SK-N-SH (cell line): ENCODE measurements at regions not wholly inside any gene's neighbourhood (a gene's known extent, or its start where the extent isn't known, plus 50 kb on each side); places are given as distances from the start of the nearest gene placed in this dataset.

Experiments used
- CTCF ChIA-PET: fragments of 300-600, 350-600 bp; formaldehyde crosslinking; extraction: SDS; loops from one replicate; lab custom pipeline; 2021; lab: Yijun Ruan, JAX
- POLR2A ChIA-PET: fragments of 350-600 bp; sonication (Branson Sonifier 250); formaldehyde crosslinking; extraction: SDS; loops from one replicate; lab custom pipeline; 2020; ENCODE audit warnings: antibody characterized with exemption, inconsistent platforms; lab: Yijun Ruan, JAX
- DNase-seq: peaks from one replicate; pipeline ENCODE4 v3.0.0; 2012
- H2AFZ ChIP-seq: fragments of 200-600 bp; sonication (generic); 2 replicates; pipeline ENCODE4 v1.8.1; 2016; ENCODE audit warnings: antibody characterized with exemption, mild to moderate bottlenecking, low read depth
- H3F3A ChIP-seq: fragments of 200-600 bp; sonication (generic); replicated peaks from 2 replicates; pipeline ENCODE3; 2016; ENCODE audit warnings: antibody characterized with exemption, mild to moderate bottlenecking; ENCODE audit not compliant: insufficient read depth
- H3K27ac ChIP-seq, 2 experiments: fragments of 200-500 bp in 1 of 2; fragments of 200-600 bp in 1 of 2; sonication (Bioruptor generic) in 1 of 2; sonication (generic), shearing (Covaris generic) in 1 of 2; 2 replicates each; pipeline versions ENCODE4 v1.5.1 to v1.6.1; 2014 to 2016; ENCODE audit warnings: low read depth in 2 of 2, inconsistent platforms in 1 of 2, low read length in 1 of 2, mild to moderate bottlenecking in 1 of 2, mixed read lengths in 1 of 2
- H3K27me3 ChIP-seq: fragments of 200-600 bp; sonication (generic), shearing (Covaris generic); 2 replicates; pipeline ENCODE4 v1.6.1; 2016; ENCODE audit warnings: mixed run types; ENCODE audit not compliant: insufficient read depth
- H3K36me3 ChIP-seq, 2 experiments: fragments of 200-500 bp in 1 of 2; fragments of 200-600 bp in 1 of 2; sonication (Bioruptor generic) in 1 of 2; sonication (generic) in 1 of 2; replicated peaks in 1 of 2; 2 replicates each; pipeline versions ENCODE3 to v1.5.1; 2014 to 2016; ENCODE audit warnings: low read length in 1 of 2, mild to moderate bottlenecking in 1 of 2; ENCODE audit not compliant: insufficient read depth in 2 of 2, control insufficient read depth in 1 of 2
- H3K4me1 ChIP-seq, 2 experiments: fragments of 200-500 bp in 1 of 2; fragments of 200-600 bp in 1 of 2; sonication (Bioruptor generic) in 1 of 2; sonication (generic), shearing (Covaris generic) in 1 of 2; 2 replicates each; pipeline versions ENCODE4 v1.5.1 to v1.6.1; 2014 to 2016; ENCODE audit warnings: low read depth in 1 of 2, low read length in 1 of 2, mixed run types in 1 of 2; ENCODE audit not compliant: insufficient read depth in 2 of 2, control insufficient read depth in 1 of 2
- H3K4me2 ChIP-seq: fragments of 200-600 bp; sonication (generic), shearing (Covaris generic); 2 replicates; pipeline ENCODE4 v1.6.1; 2017; ENCODE audit warnings: mixed run types
- H3K4me3 ChIP-seq, 2 experiments: fragments of 200-500 bp in 1 of 2; fragments of 200-600 bp in 1 of 2; sonication (Bioruptor generic) in 1 of 2; sonication (generic), shearing (Covaris generic) in 1 of 2; 2 replicates each; pipeline versions ENCODE4 v1.5.1 to v1.8.1; 2014 to 2016; ENCODE audit warnings: low read depth in 2 of 2, inconsistent platforms in 1 of 2, low read length in 1 of 2, mild to moderate bottlenecking in 1 of 2, mixed read lengths in 1 of 2, moderate library complexity in 1 of 2
- H3K79me2 ChIP-seq: fragments of 200-600 bp; sonication (generic); 2 replicates; pipeline ENCODE4 v1.8.1; 2017; ENCODE audit warnings: mild to moderate bottlenecking; ENCODE audit not compliant: insufficient read depth
- H3K9ac ChIP-seq: fragments of 200-600 bp; sonication (generic); 2 replicates; pipeline ENCODE4 v1.6.1; 2017; ENCODE audit warnings: mixed run types
- H3K9me2 ChIP-seq: fragments of 200-600 bp; sonication (generic); 2 replicates; pipeline ENCODE4 v1.6.1; 2017; ENCODE audit warnings: mixed run types
- H3K9me3 ChIP-seq: fragments of 200-600 bp; sonication (generic); 2 replicates; pipeline ENCODE4 v1.6.1; 2017; ENCODE audit warnings: mixed run types, mild to moderate bottlenecking, moderate library complexity
- H4K20me1 ChIP-seq: fragments of 200-600 bp; sonication (generic); 2 replicates; pipeline ENCODE4 v1.6.1; 2017; ENCODE audit warnings: mild to moderate bottlenecking, mixed run types; ENCODE audit not compliant: insufficient read depth
- CHD2 ChIP-seq: fragments of 150-350 bp; IDR thresholded peaks from 2 replicates; pipeline ENCODE4 v1.6.1; 2018; ENCODE audit warnings: low read length; ENCODE audit not compliant: partially characterized antibody
- EP300 ChIP-seq, 2 experiments: IDR thresholded peaks; 2 replicates each; pipeline versions ENCODE4 v1.4.0 to v1.6.1; 2012; ENCODE audit warnings: borderline replicate concordance in 1 of 2, low read depth in 1 of 2, low read length in 1 of 2
- EZH2phosphoT487 ChIP-seq: fragments of 200-600 bp; sonication (generic); IDR thresholded peaks from 2 replicates; pipeline ENCODE4 v1.6.1; 2017; ENCODE audit warnings: low read depth, mixed run types, mild to moderate bottlenecking, antibody characterized with exemption, moderate library complexity, borderline replicate concordance
- FOXJ3 ChIP-seq: sonication (generic); formaldehyde crosslinking; IDR thresholded peaks from 2 replicates; pipeline ENCODE4 v1.5.1; 2020; ENCODE audit warnings: mild to moderate bottlenecking, missing genetic modification reagents
- GABPA ChIP-seq: IDR thresholded peaks from 2 replicates; pipeline ENCODE4 v1.4.0; 2012; ENCODE audit warnings: low read depth, mild to moderate bottlenecking
- JUND ChIP-seq: IDR thresholded peaks from 2 replicates; pipeline ENCODE4 v1.4.0; 2012
- MEF2A ChIP-seq: IDR thresholded peaks from 2 replicates; pipeline ENCODE4 v1.4.0; 2012; ENCODE audit warnings: low read depth, borderline replicate concordance
- MXI1 ChIP-seq: IDR thresholded peaks from 2 replicates; pipeline ENCODE4 v1.6.1; 2012; ENCODE audit warnings: mild to moderate bottlenecking, low read depth, low read length, improper control_type of control experiment
- RCOR1 ChIP-seq: fragments of 150-350 bp; IDR thresholded peaks from 2 replicates; pipeline ENCODE4 v1.6.1; 2017; ENCODE audit warnings: antibody characterized with exemption, low read length
- RXRA ChIP-seq: IDR thresholded peaks from 2 replicates; pipeline ENCODE4 v1.4.0; 2012; ENCODE audit warnings: low read depth, mild to moderate bottlenecking, borderline replicate concordance
- TAF1 ChIP-seq: IDR thresholded peaks from 2 replicates; pipeline ENCODE4 v1.6.1; 2012; ENCODE audit warnings: low read depth, mild to moderate bottlenecking, low read length, moderate library complexity, borderline replicate concordance
- TCF12 ChIP-seq: IDR thresholded peaks from 2 replicates; pipeline ENCODE4 v1.4.0; 2012
- TEAD4 ChIP-seq: IDR thresholded peaks from 2 replicates; pipeline ENCODE4 v1.4.0; 2012; ENCODE audit warnings: mild to moderate bottlenecking, borderline replicate concordance; ENCODE audit not compliant: insufficient read depth
- YY1 ChIP-seq: IDR thresholded peaks from 2 replicates; pipeline ENCODE4 v1.4.0; 2012; ENCODE audit warnings: low read depth, mild to moderate bottlenecking
- WGBS: methylation state at CpG from one replicate; pipeline ENCODE4 v1.1.6; 2017; ENCODE audit warnings: low lambda C conversion rate; 5-methylcytosine and 5-hydroxymethylcytosine counted together
- TF ChIP-seq, protein P1 (sequence below): IDR thresholded peaks from 2 replicates; pipeline ENCODE4 v1.6.1; 2012; ENCODE audit warnings: mild to moderate bottlenecking, low read depth, low read length, moderate library complexity
- TF ChIP-seq, protein P2 (sequence below): IDR thresholded peaks from 2 replicates; pipeline ENCODE4 v1.4.0; 2012; ENCODE audit warnings: low read depth, borderline replicate concordance
- TF ChIP-seq, protein P3 (sequence below): IDR thresholded peaks from 2 replicates; pipeline ENCODE4; 2012
- TF ChIP-seq, protein P4 (sequence below): fragments of 150-350 bp; IDR thresholded peaks from 2 replicates; pipeline ENCODE4 v1.6.1; 2017; ENCODE audit warnings: antibody characterized with exemption, low read length, low read depth, borderline replicate concordance
- TF ChIP-seq, protein P5 (sequence below): IDR thresholded peaks from 2 replicates; pipeline ENCODE4 v1.4.0; 2012; ENCODE audit warnings: low read depth
- TF ChIP-seq, protein P6 (sequence below): fragments of 150-350 bp; IDR thresholded peaks from 2 replicates; pipeline ENCODE4 v1.6.1; 2016; ENCODE audit warnings: mild to moderate bottlenecking, low read depth, low read length

DNA sequence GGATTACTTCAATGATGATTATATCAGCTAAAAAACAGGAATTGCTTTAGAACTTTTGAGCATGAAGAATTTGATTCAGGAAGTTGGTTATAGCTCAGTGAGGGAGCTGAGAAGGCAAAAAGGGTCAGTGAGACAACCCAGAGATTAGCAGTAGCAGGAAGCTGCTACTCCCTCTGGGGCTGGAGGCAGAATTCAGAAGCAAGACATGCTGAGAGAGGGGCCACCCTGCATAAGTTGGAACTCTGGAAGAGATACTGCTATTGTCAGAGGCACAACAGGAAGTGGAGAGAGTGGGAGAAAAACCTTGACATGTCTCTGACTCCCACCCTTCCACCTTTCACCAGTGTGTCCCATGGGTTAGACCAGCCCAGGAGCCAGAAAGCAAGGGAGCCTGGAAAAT is 488.7 kb downstream of the ADRA2A start (continued):
- TF ChIP-seq, protein P1, sequence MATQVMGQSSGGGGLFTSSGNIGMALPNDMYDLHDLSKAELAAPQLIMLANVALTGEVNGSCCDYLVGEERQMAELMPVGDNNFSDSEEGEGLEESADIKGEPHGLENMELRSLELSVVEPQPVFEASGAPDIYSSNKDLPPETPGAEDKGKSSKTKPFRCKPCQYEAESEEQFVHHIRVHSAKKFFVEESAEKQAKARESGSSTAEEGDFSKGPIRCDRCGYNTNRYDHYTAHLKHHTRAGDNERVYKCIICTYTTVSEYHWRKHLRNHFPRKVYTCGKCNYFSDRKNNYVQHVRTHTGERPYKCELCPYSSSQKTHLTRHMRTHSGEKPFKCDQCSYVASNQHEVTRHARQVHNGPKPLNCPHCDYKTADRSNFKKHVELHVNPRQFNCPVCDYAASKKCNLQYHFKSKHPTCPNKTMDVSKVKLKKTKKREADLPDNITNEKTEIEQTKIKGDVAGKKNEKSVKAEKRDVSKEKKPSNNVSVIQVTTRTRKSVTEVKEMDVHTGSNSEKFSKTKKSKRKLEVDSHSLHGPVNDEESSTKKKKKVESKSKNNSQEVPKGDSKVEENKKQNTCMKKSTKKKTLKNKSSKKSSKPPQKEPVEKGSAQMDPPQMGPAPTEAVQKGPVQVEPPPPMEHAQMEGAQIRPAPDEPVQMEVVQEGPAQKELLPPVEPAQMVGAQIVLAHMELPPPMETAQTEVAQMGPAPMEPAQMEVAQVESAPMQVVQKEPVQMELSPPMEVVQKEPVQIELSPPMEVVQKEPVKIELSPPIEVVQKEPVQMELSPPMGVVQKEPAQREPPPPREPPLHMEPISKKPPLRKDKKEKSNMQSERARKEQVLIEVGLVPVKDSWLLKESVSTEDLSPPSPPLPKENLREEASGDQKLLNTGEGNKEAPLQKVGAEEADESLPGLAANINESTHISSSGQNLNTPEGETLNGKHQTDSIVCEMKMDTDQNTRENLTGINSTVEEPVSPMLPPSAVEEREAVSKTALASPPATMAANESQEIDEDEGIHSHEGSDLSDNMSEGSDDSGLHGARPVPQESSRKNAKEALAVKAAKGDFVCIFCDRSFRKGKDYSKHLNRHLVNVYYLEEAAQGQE, result no peak
- TF ChIP-seq TEAD4 (no peak), JUND (no peak), TCF12 (no peak), TAF1 (no peak), RXRA (no peak), YY1 (no peak), GABPA (no peak), EZH2phosphoT487 (no peak), EP300 (IDR thresholded peaks at IDR 0.05; ENCODE audit: borderline replicate concordance in 1 of 2, low read depth in 1 of 2, low read length in 1 of 2) (no peak)
- TF ChIP-seq, all 33 proteins: peak for 0

DNA sequence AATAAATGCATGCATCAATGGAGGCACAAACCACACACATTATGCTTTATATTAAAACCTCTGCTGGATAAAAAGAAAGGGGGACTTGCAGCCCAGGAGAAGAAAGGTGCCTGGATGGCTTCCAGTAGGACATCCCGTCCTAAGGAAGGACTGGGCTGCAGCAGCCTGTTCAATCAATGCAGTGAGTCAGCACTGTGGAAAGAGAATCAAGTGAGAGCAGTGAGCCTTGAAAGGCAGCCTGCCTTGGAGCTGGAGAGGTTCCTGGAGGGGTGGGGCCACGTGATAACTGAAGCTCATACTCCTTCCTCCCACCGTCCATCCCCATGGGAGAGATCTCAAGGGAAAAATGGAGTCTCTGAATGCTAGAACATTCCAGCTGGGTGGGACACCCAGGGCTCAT is 501.2 kb downstream of the ADRA2A start:
- Histone ChIP-seq H3K4me2 (no peak overlapping the region), H3K36me3 (no peaks in the 10 kb centered on the region), H3K4me3 (no peak overlapping the region), H3K27ac (no peak overlapping the region), H3K27me3 (no peaks in the 10 kb centered on the region), H3K4me1 (no peaks in the 10 kb centered on the region; a peak in 1 of 4 replicates), H3K9ac (no peak overlapping the region), H3F3A (no peaks in the 10 kb centered on the region), H3K9me2 (no peaks in the 10 kb centered on the region), H3K9me3 (no peaks in the 10 kb centered on the region), H3K79me2 (no peaks in the 10 kb centered on the region), H4K20me1 (no peaks in the 10 kb centered on the region), H2AFZ (no peak overlapping the region)
- TF ChIP-seq CHD2, result no peak
- no peak for TF ChIP-seq EP300 (IDR thresholded peaks at IDR 0.05; ENCODE audit: borderline replicate concordance in 1 of 2, low read depth in 1 of 2, low read length in 1 of 2)
- no peak for TF ChIP-seq EZH2phosphoT487
- TF ChIP-seq, protein P2, sequence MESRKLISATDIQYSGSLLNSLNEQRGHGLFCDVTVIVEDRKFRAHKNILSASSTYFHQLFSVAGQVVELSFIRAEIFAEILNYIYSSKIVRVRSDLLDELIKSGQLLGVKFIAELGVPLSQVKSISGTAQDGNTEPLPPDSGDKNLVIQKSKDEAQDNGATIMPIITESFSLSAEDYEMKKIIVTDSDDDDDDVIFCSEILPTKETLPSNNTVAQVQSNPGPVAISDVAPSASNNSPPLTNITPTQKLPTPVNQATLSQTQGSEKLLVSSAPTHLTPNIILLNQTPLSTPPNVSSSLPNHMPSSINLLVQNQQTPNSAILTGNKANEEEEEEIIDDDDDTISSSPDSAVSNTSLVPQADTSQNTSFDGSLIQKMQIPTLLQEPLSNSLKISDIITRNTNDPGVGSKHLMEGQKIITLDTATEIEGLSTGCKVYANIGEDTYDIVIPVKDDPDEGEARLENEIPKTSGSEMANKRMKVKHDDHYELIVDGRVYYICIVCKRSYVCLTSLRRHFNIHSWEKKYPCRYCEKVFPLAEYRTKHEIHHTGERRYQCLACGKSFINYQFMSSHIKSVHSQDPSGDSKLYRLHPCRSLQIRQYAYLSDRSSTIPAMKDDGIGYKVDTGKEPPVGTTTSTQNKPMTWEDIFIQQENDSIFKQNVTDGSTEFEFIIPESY, result no peak
- TF ChIP-seq MEF2A, result no peak
- TF ChIP-seq, protein P3, sequence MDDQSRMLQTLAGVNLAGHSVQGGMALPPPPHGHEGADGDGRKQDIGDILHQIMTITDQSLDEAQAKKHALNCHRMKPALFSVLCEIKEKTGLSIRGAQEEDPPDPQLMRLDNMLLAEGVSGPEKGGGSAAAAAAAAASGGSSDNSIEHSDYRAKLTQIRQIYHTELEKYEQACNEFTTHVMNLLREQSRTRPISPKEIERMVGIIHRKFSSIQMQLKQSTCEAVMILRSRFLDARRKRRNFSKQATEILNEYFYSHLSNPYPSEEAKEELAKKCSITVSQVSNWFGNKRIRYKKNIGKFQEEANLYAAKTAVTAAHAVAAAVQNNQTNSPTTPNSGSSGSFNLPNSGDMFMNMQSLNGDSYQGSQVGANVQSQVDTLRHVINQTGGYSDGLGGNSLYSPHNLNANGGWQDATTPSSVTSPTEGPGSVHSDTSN, result no peak
- TF ChIP-seq, protein P4, sequence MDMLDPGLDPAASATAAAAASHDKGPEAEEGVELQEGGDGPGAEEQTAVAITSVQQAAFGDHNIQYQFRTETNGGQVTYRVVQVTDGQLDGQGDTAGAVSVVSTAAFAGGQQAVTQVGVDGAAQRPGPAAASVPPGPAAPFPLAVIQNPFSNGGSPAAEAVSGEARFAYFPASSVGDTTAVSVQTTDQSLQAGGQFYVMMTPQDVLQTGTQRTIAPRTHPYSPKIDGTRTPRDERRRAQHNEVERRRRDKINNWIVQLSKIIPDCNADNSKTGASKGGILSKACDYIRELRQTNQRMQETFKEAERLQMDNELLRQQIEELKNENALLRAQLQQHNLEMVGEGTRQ, result no peak
- TF ChIP-seq FOXJ3 (CRISPR knock-in tag), result no peak
- TF ChIP-seq GABPA, result no peak
- TF ChIP-seq RXRA, result no peak
- TF ChIP-seq TAF1, result no peak
- TF ChIP-seq MXI1, result no peak
- no peak for TF ChIP-seq YY1
- TF ChIP-seq RCOR1, result no peak
- TF ChIP-seq, protein P5, sequence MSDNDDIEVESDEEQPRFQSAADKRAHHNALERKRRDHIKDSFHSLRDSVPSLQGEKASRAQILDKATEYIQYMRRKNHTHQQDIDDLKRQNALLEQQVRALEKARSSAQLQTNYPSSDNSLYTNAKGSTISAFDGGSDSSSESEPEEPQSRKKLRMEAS, result no peak
- TF ChIP-seq, protein P6, sequence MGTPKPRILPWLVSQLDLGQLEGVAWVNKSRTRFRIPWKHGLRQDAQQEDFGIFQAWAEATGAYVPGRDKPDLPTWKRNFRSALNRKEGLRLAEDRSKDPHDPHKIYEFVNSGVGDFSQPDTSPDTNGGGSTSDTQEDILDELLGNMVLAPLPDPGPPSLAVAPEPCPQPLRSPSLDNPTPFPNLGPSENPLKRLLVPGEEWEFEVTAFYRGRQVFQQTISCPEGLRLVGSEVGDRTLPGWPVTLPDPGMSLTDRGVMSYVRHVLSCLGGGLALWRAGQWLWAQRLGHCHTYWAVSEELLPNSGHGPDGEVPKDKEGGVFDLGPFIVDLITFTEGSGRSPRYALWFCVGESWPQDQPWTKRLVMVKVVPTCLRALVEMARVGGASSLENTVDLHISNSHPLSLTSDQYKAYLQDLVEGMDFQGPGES, result no peak
- no peak for TF ChIP-seq TCF12
- ChIA-PET CTCF (interaction anchor here (2.6 kb wide), 1 partner anchor 20 kb away, joined by 13 read pairs; no protein-coding TSS in a partner anchor), POLR2A (no interaction called here)
- WGBS, result 8% methylated on average over 3 of the region's 3 CpGs
- DNase-seq, result no peak
